HG02973 (cell line): ENCODE measurements at regions not wholly inside any gene's neighbourhood (a gene's known extent, or its start where the extent isn't known, plus 50 kb on each side); places are given as distances from the start of the nearest gene placed in this dataset.
"Not testable (repeated sequence)": the region's sequence is repeated elsewhere in the genome, so short reads cannot be mapped to it uniquely, and the experiment has no call there.

Experiments
- ATAC-seq: cut with Tn5 transposase; IDR thresholded peaks from one replicate; pipeline ENCODE4 v1.9.1; 2021; ENCODE audit warnings: moderate library complexity; ENCODE audit not compliant: unreplicated experiment

GRCh38 chr16:14384745-14385144 lies 245.3 kb downstream of the PARN start:
- no peak for ATAC-seq

DNA sequence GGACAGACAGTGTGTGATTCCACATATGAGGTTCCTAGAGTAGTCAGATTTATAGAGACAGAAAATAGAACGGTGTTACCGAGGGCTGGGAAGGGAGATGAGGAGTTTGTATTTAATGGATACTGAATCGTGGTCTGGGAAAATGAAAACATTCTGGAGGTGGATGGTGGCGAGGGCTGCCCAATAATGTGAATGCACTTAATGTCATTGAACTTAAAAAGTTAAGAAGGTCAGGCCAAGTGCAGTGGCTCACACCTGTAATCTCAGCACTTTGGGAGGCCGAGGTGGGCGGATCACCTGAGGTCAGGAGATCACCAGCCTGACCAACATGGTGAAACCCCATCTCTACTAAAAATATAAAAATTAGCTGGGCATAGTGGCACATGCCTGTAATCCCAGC lies 246.2 kb downstream of the PARN start:
- not testable (repeated sequence) for ATAC-seq

DNA sequence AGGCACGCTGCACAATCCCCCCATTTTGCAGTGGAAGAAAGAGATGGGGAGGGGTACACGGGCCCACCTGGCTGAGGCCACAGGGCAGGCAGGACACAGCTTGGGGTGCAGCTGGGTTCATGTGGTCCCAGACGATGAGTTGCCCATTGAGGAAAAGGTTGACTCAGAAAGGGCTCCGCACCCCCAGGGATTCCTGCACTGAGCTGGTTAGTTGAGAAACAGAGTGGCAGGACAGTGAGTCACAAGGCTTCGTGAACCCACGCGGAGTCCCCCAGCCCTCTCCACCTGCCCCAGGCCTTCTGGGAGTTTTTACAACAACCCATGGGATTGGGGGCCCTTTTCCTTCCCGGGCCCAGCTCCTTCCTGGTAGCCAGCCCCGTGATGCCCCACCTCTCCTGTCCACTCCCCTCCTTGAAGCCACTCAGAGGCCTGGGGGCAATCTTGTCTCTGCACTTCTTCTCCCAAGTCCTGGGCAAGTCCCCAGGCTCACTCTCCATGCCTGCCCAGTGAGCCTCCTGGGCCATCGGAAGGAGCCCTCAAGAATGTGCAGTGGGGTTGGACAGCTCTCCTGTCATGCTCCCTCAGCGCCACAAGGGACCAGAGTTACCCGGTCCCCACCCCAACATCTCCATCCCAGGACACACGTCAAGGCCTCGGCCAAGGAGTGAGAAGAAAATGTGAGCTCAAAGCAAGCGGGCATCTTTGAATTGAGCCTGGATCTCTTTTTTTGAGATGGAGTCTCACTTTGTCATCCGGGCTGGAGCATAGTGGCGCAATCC lies 251.2 kb downstream of the PARN start:
- no peak for ATAC-seq

DNA sequence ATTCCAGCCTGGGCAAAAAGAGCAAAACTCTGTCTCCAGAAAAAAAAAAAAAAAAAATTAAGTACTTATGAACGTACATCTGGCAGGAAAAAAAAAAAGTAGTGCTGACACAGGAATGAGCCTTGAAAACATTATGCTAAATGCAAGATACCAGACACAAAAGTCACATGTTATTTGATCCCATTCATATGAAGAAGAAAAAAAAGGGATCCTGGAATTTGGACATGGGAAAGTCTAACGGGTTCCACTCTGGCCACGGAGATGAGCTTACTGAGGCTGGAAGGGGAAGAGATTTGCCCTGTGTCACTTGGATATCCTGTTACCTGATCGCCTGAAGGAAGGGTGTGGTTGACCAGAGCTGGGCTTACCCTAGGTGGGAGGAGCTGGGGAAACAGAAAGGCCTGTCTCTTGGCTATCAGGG lies 251.9 kb downstream of the PARN start:
- ATAC-seq: no peak

DNA sequence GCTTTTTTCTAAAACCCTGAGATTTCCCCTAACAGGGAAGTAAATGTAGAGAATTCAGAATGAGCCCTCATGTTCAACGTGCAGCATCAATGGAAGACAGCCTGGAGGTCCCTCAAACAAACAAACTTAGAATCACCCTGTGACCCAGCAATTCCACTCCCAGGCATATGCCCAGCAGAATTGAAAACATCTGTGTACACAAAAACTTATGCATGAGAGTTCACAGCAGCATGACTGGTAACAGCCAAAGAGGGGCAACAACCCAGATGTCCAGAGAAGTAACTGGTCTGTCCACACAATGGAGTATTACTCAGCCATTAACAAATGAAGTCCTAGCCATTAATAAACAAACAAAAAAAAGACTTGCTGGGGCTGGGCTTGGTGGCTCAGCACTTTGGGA lies 252.7 kb downstream of the PARN start:
- ATAC-seq: no peak

- ATAC-seq: no peak
These were observed 254.9 kb downstream of the PARN start for GRCh38 chr16:14375132-14375491.

DNA sequence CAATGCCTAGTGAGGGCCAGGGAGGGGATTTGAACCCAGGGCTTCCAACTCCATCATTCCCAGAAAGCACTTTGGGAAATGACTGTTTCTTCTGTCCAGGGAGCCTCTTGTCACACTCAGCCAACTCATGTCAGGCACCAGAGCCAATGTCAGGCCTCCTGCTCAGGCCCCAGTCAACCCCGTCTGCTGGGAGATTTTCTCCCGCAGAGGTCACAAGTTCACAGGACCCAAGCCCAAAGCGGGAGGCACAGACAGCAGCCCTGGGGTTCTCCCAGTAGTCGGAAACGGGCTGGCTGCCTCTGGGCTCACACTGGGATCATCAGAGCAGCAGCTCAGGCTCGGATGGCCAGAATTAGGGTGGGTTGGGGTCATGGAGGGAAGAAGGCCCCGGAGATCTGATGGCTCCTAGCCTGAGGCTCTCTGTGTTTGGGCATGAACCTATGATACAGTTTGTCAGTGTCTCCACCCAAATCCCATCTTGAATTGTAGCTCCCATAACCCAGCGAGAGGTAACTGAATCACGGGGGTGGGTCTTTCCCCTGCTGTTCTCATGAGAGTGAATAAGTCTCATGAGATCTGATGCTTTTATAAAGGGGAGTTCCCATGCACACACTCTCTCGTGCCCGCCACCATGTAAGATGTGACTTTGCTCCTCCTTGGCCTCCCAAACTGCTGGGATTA lies 255.5 kb downstream of the PARN start:
- ATAC-seq: no peak

DNA sequence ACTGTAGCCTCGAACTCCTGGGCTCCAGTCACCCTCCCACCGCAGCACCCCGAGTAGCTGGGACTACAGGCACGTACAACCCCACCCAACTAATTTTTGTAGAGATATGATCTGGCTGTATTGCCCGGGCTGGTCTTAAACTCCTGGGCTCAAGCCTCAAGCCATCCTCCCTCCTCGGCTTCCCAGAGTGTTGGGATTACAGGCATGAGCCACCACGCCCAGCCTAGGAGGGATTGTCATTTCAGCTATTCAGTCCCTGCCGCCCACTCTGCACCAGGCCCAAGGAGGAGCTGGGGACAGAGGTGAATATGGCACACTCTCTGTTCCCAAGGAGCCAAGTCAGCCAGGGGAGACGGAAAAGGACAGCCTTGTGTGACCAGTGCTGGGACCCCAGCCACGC lies 256.2 kb downstream of the PARN start:
- ATAC-seq: no peak

DNA sequence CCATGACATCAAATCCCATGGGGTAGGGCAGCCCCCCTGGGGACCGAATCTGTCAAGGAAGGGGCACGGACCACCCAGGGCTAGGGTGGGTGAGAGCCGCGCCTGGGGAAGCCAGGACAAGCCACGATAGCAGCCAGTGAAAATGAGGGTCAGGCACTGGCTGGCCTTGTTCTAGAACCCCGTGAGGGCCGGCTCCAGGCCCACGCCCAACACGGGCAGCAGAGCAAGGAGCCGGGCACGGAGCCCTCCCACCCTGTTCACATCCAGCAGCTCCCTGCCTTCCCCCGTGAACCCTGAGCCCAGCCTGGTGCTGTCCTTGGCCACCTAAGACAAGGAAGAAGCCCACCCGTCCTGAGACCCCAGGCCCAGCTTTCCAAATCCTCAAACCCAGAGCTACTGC lies 256.7 kb downstream of the PARN start:
- no peak for ATAC-seq

DNA sequence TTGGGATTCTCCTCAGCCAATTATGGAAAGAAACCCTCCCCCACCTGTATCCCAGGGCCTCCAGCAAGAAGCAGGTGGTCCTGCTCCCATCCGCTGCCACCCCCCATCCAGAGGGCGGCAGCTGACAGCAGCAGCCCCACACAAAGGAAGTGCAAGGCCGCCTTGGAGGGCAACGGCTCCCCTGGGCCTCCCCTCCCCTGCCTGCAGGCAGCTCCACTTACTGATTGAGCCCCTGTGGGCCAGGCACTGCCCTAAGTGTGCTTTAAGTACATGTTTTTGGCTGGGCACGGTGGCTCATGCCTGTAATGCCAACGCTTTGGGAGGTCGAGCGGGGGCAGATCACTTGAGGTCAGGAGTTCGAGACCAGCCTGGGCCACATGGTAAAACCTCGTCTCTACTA lies 257.6 kb downstream of the PARN start:
- no peak for ATAC-seq

DNA sequence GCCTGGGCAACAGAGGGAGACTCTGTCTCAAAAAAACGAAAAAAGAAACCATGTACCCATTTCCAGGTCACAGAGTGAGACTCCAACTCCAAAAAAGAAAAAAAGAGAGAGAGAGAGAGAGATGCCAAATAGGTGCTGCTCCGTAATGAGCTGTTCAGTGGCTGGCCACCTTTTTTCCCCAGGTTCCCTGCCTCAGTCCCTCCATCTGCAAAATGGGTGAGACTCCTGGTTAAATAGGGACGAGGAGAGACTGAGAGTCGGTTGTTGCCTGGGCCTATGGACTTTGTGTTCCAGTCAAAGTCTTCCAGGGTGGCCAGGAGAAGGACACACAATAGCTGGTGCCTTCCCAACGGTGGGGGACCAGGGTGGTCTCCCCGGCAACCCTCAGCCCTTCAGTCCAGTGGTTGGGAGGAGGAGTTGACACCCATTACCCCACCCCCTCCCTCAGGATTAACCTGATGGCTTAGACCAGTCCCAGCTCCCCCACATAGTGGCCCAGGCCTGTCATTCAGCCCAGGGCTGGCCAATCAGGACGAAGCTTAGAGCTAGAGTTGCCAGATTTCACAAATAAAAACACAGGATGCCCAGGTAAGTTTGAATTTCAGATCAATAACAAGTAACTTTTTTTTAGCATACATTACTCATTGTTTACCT lies 258.2 kb downstream of the PARN start:
- ATAC-seq: no peak

GRCh38 chr16:14370736-14371234 lies 259.3 kb downstream of the PARN start:
- ATAC-seq: no peak

GRCh38 chr16:14369734-14370598 lies 260.1 kb downstream of the PARN start:
- ATAC-seq: no peak

DNA sequence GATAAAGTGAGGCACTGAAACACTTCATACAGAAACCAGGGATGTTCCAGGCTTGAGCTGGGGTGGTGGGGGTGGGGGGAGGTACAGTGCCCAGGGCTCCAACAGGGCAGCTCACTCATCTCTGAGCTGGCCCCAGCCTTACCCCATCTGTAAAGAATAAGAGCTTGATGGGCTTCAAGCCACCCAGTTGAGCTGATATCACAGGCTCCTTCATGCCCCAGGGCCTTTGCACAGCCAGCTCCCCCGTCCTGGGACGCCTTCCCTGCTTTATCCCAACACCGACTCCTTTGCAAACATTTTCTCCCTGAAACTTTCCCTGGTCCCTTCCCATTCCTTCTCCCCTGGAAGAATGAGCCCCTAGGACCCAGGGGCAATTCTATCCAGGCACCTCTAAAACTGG lies 261.7 kb downstream of the PARN start:
- ATAC-seq: no peak

- no peak for ATAC-seq
These were observed 262.9 kb downstream of the PARN start for GRCh38 chr16:14366974-14367707.

DNA sequence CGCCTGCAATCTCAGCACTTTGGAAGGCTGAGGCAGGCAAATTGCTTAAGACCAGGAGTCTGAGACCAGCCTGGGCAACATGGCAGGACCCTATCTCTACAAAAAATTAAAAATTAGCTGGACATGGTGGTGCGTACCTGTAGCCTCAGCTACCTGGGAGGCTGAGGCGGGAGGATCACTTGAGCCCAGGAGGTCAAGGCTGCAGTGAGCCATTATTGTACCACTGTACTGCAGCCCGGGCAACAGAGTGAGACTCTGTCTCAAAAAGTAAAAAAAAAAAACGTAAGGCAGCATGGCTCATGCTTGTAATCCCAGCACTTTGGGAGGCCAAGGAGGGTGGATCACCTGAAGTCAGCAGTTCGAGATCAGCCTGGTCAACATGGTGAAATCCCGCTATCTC lies 263.6 kb downstream of the PARN start:
- no peak for ATAC-seq

- no peak for ATAC-seq
These were observed 264.7 kb downstream of the PARN start for GRCh38 chr16:14365200-14365851.

DNA sequence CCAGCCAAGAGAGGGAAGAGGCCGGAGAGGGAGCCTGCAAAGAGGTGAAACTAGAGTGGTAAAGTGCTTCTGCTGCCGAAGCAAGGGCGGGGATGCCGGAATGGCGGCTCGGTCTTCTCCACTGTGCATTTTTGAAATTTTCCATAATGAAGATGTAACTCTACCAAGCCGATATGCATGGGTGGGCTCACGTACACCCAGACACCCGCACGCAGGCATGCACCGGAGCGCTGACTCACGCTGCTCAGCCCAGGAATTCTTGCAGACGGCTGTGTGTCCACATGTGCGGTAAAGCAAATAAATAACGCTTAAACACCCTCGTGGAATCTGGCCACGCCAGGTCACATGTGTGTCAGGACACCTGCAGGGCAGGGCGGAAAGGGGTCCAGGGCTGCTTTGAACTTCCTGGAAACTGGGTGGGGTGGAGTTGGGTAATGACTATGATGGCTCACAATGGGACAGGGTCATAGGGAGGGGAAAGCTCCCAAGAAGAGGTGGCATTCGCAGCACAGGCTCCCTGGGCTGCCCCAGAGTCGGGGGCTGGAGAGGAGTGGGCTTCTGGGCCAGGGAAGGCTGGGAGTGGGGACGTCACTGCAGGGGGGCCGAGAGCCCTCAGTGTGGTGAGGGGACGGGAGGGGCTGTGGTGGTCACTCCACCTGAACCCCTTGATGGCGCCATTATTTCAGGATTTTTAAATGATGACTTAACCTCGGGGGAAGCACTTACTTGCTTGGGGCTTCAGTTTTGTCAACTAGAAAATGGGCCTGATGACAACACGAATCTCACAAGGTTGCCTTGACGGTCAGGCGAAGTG lies 265.5 kb downstream of the PARN start:
- no peak for ATAC-seq

GRCh38 chr16:14364112-14364385 lies 266.0 kb downstream of the PARN start:
- ATAC-seq: no peak
